ENCODE measurements at regions not wholly inside any gene's neighbourhood (a gene's known extent, or its start where the extent isn't known, plus 50 kb on each side); places are given as distances from the start of the nearest gene placed in this dataset.

DNA sequence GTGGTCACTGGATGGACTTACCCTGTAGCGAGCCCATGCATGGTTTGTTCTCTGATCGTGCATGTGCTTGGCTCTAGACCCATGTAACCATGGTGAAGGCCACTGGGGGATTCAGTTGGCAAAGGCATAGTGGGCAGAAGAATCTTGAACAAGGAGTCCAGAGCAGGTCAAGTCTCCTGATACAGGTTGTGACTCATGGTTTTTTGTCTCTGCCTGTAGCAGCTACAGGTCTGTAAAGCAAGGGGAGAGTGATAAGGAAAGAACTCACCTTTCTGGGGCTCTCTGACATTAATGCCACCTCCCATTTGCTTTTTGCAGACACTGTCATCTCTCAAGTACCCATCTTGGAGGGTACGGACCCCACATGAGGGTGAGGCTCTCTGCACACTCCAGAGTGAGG is 153.4 kb upstream of the CAMK1G start:
- no peak for DNase-seq (ENCODE audit: low spot score)

DNA sequence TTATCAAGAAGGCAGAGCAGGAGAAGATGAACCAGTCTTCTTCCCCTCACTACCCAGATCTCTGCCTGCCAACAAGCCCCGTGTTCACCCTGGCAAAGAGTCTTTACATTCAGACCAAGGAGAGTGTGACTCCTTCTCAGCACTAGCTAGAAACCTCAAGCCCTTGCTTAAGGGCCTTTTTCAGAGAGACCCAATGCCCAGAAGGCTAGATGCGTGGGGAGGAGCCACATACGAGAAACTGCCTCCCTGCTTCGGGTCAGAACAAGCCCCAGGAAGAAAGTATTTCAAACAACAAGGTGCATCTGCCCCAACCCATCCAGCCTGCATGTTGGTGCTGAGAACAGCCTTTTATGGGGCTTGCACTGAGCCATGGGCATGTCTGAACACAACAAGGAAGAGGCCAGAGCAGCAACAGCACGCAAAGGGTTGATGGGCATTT is 152.7 kb upstream of the CAMK1G start:
- no peak for DNase-seq (ENCODE audit: low spot score)

DNA sequence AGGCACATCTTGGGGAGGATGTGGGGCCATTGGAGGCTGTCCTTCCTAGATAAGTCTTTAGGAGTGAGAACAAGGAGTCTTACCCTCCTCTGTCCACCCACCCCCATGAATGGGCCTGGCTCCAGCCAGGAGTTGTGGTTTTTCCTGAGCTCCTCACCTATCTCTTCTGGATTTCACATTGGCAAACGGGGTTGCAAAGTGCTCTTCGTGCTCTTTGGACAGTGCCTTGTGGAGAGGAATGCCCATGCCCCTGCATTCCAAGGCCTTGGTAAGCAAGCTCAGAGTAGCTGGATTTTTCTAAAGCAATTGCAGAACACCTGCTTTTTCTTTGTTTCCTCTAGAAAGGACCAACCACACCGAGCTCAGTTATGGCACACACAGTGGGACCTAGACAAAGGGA is 152.1 kb upstream of the CAMK1G start:
- no peak for DNase-seq (ENCODE audit: low spot score)

DNA sequence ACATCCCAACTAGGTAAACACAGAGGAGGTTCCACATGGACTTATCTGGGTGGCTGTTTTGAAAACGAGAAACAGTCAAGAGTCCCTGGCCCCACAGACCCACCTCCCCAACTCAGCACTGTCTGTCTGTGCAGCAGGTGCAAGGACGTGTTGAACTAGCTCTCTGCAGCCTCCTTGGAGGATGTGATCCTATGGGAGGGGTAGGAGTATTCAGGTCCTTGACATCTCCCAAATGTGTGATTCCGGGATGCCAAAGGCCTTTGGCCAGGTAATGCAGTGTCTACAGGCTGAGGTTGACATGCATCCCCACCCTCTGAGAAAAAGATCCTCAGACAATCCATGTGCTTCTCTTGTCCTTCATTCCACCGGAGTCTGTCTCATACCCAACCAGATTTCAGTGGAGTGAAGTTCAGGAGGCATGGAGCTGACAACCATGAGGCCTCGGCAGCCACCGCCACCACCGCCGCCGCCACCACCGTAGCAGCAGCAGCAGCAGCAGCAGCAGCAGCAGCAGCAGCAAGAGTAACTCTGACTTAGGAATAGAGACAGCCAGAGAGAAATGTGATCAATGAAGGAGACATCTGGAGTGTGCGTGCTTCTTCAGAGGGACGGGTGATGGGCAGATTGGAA is 151.6 kb upstream of the CAMK1G start:
- no peak for DNase-seq (ENCODE audit: low spot score)

DNA sequence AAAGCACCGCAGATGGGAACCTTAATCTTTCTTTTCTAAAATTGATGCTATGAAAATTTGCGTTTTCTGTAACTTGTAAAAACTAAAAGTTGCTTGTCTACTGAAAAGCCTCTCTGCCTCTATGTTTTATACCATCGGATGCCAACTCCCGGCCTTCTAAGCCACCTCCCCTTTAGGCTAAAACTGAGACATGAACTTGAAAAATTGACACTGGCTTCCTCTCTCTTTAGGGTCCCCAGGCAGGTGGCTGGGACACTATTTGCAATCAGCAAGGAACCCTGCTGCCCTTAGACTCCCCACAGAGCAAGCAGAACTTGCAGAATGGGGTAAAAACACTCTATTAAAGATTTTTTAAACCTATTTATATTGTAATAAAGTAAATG is 151.1 kb upstream of the CAMK1G start:
- no peak for DNase-seq (ENCODE audit: low spot score)

DNA sequence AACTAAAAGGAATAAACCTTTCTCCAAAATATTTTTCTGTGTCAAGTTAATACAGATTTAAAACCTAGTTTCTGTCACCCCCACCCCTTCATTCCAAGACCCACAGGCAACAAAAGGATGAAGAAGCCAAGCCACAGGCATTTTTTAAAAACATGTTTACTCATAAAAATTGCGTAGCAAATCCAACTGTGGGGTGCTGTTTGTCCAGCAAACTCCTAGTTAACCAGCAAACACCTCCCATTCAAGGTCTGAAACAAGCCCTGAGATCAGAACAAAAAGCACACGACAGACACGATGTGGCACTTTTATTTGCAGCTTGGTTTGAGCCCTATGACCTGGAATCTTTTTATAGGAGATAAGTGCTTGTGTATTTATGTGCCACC is 149.9 kb upstream of the CAMK1G start:
- no peak for DNase-seq (ENCODE audit: low spot score)

DNA sequence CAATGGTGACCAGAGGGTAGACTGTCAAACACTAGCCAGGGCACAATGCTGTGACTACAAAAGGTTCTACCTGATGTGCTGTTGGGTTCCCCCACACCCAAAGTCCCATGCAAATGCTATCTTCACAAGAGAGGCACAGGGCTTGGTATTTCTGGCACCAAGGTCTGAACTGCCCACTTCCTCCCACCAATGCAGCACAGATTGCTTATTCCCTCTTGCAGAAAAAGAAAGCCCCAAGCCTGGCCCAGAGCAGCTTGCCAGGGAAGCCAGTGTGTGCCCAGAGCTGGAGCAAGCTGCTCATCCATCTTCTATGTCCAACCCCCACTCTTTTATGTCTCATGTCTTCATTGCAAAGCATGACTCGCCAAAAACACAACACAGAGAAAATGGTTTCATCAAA is 149.4 kb upstream of the CAMK1G start:
- peak; percentile 43 for DNase-seq (ENCODE audit: low spot score)

DNA sequence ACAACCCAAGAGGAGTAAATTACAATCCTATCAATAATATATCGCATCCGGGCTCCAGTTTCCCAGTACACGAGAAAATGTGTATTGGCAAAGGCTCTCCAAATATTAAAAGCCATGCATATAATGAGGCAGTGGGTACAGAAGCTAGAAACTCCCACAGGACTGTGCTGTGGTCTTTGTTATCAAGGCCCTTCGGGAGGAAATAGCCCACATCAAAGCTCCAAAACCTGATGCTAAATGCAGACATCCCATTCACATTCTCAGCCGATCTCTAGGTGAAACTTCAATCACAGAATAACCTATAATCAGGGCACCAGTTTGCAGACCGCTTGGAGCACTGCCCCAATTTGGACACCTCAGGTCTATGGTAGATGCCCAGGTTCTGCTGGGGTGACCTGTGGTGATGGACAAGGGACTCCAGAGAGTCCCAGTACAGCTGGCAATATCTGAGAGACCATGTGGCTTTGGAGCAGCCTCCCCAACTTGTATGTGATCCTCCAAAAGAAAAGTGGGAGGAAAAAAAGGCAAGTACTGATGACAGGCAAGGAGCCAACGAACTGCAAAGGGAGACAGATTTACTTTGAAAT is 148.8 kb upstream of the CAMK1G start:
- no peak for DNase-seq (ENCODE audit: low spot score)

DNA sequence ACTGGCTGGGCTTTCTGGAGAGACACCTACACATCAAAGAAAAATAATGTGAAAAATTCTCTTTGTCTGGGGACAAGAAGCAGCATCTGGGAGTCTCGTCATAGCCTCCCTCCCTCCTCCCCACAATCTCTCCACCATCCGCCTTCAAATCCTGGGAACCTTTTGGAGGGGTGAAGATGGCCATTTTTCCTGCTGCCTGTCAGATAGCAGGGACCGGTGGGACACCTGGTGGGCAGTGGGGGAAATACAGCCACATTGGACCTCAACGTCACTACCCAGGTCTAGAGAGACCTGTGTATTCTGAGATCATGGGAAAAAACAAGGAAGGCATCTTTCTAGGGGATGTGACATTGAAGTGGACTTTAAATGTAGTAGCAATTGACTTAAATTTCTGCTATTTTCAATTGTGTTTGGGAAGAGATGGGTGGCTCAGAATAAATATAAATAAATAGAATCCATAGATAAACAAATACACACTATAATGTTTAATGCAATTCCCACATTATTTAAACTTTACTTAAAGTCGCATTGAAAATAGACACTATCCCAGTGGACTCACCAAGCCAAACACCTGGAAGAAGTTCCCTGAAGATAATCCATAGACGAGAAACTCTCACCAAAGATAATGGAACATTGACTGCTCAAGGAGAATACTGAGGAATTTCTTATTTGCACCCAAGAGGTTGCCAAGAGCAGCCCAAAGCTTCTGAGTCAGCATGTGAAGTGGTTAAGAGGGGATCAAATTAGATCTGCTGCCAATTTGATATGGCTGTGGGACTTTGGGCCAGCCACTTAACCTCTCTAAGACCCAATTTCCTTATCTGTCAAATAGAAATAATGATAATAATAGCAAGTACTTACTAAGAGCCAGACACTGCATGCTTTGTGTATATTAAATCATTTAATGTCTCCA is 147.6 kb upstream of the CAMK1G start:
- DNase-seq (ENCODE audit: low spot score) = peak; percentile 69

DNA sequence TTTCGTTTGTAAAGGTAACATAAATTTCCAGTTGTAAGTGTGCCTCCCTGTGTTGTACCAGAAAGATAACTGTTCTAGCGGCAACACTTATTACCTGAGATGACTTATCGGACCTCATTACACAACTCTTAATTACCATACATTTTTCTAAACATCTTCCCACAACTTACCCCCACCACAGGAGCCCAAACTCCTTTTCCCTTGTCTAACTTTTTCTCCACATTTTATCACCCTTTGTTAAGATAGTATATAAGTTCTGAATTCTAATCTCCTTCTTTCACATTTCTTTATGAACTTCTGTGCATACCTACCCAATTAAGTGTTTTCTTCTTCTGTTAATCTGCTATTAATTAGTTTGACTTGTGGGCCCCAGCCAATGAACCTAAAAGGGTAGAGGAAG is 143.7 kb upstream of the CAMK1G start:
- DNase-seq (ENCODE audit: low spot score) = no peak

DNA sequence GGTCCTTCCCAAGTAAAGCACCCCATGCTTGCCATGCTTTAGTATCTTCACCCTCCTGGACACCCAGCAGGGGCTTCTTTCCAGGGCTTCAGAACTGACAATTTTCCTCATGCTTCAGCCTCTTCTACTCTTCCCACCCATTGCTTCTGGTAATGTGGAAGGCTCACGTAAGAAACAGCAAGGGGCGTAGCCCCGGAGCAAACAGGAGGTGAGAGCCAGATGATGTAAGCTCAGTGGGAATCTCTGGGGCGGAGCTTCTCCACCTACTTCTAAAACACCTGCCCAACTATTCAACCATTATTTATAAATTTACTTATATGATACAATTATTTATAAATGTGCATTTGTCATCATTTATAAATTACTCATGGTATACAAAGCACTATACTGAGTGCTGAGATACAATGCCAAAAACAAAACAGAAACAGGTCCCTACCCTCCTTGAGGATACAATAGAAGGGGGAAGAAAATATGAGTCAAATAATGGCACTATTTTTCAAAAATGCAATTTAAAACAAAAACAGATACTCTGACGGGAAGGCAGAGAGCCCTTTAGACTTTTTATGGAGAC is 140.1 kb upstream of the CAMK1G start:
- DNase-seq (ENCODE audit: low spot score) = no peak

DNA sequence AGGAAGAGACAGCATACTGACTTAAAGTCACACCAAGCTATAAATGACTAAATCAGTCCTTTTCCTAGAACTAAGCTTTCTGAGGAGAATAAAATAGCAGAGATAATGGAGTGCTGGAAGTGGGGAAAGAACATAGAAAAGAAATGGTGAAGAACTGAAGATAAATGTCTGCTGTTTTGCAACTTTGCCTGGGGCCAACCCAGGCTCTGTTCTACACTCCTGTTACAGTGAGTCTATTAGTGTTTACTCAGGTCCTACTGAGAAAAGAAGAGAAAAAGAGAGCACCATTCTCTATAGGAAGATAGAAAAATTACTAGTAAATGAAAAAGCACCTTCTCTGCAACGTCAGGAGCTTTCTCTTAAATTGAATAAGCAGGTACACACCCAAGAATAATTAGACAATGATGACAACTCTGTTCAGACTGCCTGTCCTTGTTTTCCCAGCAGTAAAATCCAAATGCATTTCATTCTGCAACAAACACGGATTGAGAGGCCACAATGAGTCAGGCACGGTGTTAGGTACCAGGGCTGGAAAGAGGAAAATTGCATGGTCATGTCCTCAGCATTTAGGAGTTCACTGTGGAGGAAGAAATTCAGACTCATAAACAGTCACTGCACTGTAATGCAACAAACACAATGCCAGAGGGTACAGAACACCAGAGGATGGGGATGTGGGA is 139.4 kb upstream of the CAMK1G start:
- DNase-seq (ENCODE audit: low spot score) = no peak

DNA sequence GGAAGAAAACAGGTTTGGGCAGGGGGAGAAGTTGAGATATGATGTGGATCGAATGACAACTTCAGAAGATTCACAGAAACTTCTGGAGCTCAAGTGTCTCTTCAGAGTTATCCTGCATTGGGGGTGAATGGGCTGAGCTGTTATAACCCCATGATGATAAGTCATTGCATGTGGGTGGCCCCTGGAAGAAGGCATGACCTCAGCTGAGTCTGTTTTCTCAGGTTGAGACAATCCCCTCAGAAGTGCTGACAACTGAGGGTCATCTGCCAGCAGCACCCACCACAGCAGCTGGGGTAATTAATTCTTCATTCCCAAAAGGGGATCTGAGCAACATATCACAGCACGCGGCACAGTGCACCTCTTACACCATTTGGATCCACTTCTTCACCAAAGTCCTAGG is 138.6 kb upstream of the CAMK1G start:
- DNase-seq (ENCODE audit: low spot score) = no peak

DNA sequence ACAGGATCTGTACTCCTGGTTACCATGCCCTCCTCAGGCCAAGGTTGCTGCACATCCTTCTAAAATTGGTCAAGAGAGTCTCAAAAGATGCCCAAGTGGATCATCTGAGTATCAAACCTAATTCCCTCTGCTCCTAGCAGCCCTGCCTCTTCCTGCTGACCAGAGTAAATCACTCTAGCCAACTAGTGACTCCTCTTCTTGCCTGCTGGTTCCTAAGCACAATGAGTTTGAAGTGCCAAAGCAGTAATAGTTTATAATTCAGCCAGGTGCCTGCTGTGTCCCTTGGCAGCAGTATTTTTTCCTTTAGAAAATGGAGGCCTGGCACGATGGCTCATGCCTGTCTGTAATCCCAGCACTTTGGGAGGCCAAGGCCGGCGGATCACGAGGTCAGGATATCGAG is 137.9 kb upstream of the CAMK1G start:
- DNase-seq (ENCODE audit: low spot score) = no peak

DNA sequence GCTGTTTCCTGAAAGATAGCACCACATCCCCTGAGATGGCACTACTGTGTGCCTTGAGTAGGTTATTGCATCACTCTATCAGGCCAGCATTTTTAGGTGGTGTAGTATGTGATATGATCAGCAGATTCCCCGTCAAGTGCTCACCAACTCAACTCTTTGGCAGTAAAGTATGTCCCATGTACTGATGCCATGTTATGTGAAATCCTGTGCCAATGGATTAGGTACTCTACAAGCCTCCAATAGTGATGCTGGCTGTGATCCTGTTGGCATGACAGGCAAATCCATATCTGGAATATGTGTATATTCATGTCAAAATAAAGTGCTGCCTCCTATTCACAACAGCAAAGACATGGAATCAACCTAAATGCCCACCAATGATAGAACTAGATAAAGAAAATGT is 137.2 kb upstream of the CAMK1G start:
- no peak for DNase-seq (ENCODE audit: low spot score)

DNA sequence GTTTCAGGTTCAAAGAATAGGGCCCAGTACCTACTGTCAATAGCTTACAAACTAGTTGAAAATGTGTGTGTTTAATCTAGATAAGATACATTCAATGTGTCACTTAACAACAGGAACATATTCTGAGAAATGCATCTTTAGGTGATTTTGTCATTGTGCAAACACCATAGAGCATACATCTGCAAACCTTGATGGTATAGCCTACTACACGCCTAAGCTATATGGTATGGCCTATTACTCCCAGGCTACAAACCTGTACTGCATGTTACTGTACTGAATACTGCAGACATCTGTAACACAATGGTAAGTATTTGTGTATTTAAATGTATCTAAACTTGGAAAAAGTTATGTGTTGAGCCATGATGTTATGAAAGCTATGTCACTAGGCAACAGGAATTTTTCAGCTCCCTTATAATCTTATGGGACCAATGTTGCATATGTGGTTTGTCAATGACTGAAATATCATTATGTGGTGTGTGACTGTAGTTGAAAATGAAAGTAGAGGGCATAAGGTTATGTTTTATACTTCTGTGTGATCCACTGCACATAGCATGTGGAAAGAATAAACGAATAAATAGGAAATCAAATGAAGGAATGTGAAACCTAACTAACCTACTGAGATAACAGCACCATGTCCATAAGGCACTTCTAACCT is 129.0 kb upstream of the CAMK1G start:
- DNase-seq (ENCODE audit: low spot score) = no peak

DNA sequence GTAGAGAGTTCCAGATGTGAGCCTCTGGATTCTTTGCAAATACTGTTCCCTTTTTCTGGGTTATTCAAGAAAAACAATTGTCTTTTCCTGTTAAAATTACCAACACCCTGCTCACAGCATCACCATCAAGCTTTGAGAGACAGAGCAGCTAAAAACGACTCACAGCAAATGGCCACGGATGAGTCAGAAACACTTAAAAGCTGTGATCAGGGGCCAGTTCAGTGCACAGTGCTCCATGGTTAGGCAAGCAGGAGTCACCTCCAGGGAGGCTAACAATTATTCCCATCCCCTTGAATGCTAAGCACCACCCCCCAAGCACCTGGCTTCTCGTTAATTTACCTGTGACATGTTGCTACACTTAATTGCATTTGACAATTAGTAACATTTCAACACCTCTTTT is 128.4 kb upstream of the CAMK1G start:
- DNase-seq (ENCODE audit: low spot score) = peak; percentile 14

DNA sequence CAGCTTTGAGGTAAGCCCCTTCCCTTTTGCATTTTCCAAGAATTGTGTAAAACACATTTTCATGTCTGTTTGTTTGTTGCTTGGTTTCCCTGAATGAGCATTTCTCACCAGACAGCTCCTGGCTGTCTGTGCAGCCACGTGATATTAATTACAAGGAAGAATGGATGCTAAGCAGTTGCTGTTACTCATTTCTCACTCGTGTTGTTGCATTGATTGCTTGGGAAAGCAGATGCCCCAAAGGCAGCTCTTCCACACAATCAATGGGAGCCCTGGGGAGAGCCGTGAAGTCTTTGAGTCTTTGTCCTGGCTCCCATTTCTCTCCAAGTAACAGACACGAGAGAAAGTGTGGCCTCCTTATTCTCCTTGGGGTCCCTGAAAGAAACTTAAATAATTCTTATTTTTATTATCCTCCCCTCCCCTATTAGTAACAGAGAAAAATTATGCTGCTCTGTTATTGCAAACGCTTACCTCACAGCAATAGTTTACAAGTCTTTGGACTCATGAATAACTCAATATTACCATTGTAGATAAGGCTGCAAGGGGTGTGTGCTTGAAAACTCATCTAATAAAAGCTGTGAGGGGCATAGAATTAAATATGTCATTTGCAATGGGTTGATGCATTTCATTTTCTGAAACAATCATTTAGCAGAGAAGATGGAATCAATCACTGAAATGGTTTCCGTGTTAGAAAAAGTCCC is 127.7 kb upstream of the CAMK1G start:
- DNase-seq (ENCODE audit: low spot score) = peak; percentile 47

DNA sequence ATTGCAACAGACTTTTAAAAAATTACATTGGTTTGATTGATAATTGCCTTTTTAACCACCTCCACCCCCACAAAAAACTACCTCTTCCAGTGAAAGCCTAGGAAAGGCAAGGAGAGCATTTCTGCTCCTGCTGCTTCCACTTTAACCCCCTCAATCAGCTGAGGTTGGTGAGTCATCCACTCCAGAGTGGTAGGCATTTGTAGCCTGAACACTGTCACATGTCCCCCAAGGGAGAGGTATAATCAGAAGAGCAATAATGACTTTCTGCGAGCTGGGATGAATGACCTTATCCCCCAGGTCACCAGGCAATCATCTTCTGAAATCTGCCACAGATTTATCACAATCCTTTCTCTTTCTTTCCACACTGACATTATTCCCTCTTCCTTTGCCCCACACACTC is 126.6 kb upstream of the CAMK1G start:
- no peak for DNase-seq (ENCODE audit: low spot score)

DNA sequence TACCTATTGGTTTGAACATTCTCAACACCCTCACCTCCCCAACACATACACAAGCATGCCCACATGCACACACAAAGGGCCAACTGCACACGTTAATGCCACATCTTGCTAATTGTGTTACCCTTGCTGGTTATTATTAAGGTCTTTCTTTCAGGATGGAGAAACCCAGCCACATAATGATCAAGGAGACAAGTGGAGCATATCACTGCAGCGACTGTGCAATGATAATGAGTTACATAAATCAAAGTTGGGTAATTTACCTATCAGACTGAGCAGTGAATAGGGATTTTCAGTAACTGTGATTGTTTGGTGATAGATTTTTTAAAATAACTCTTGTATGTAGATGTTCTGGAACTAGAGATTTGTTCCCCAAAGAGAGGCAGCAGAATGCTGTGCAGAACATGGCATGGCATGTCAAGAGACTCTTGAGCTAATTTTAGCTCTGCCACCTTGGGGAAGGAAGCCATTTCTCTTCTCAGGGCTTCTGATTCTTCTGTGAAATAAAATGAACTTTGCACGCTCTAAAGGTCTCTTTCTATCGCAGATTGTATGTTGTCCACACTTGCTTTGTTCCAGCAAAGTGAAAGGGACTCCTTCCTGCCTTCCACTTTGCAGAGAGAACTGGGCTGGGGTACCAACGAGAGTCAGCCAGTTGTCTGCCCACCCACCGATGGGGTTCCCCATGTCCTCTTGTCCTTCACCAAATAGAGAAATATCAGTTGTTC is 126.0 kb upstream of the CAMK1G start:
- no peak for DNase-seq (ENCODE audit: low spot score)

DNA sequence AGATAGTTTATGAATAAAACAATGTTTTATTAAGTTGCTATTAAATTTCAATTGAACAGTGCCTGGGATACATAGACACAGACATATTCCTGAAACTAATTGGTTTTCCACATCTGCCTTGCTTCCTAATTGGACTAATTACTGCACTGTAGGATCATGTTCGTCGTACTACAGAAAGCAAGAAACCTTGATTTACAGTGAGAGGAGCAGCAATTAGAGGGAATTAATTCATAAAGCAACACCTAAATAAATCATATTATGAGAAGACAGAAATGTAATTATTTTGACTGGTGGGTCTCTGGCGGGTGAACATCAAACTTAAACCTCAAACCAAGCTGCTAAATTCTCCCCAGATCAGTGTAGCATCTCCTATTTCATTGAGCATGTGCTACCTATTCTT is 124.6 kb upstream of the CAMK1G start:
- DNase-seq (ENCODE audit: low spot score) = no peak

All from Ammon's horn (tissue), 1 donor.